Activated gamma-delta T cell treated with Interleukin-2 at 50 U/mL for 16 hours (primary cell): ENCODE measurements at regions not wholly inside any gene's neighbourhood (a gene's known extent, or its start where the extent isn't known, plus 50 kb on each side); places are given as distances from the start of the nearest gene placed in this dataset.
"Not testable (repeated sequence)": the region's sequence is repeated elsewhere in the genome, so short reads cannot be mapped to it uniquely, and the experiment has no call there.

ENCODE experiments used
- DNase-seq: peaks from one replicate; pipeline ENCODE4 v3.0.0-alpha.2; 2020

- DNase-seq, result peak; percentile 48
These were observed 1004.2 kb downstream of the TMEM121 start for GRCh38 chr14:106530423-106531107.

- DNase-seq, result peak; percentile 14
These were observed 1011.2 kb downstream of the TMEM121 start for GRCh38 chr14:106537597-106537996.

GRCh38 chr14:106538201-106538600, 1011.8 kb downstream of the TMEM121 start:
- no peak for DNase-seq

- DNase-seq, result no peak
These were observed 1021.5 kb downstream of the TMEM121 start for GRCh38 chr14:106547735-106548434.

GRCh38 chr14:106549064-106549463, 1022.7 kb downstream of the TMEM121 start:
- DNase-seq, result no peak

- DNase-seq, result no peak
These were observed 1024.9 kb downstream of the TMEM121 start for GRCh38 chr14:106551265-106551664.

- DNase-seq, result not testable (repeated sequence)
These were observed 1029.8 kb downstream of the TMEM121 start for GRCh38 chr14:106556211-106556610.

GRCh38 chr14:106556665-106557289, 1030.4 kb downstream of the TMEM121 start:
- peak; percentile 82 for DNase-seq

GRCh38 chr14:106562451-106562850, 1036.1 kb downstream of the TMEM121 start:
- DNase-seq, result no peak

GRCh38 chr14:106564058-106564643, 1037.8 kb downstream of the TMEM121 start:
- DNase-seq, result peak; percentile 63

GRCh38 chr14:106578481-106578880, 1052.1 kb downstream of the TMEM121 start:
- no peak for DNase-seq

- DNase-seq, result no peak
These were observed 1052.7 kb downstream of the TMEM121 start for GRCh38 chr14:106579084-106579483.

- no peak for DNase-seq
These were observed 1059.3 kb downstream of the TMEM121 start for GRCh38 chr14:106585692-106586091.

GRCh38 chr14:106586098-106586704, 1059.8 kb downstream of the TMEM121 start:
- DNase-seq, result peak; percentile 71

GRCh38 chr14:106591539-106591938, 1065.2 kb downstream of the TMEM121 start:
- not testable (repeated sequence) for DNase-seq

GRCh38 chr14:106592115-106592852, 1065.9 kb downstream of the TMEM121 start:
- peak; percentile 62 for DNase-seq

- no peak for DNase-seq
These were observed 1072.8 kb downstream of the TMEM121 start for GRCh38 chr14:106599209-106599608.

GRCh38 chr14:106605548-106606448, 1079.4 kb downstream of the TMEM121 start:
- peak; percentile 80 for DNase-seq

GRCh38 chr14:106606936-106607335, 1080.6 kb downstream of the TMEM121 start:
- DNase-seq, result no peak

GRCh38 chr14:106610691-106611090, 1084.3 kb downstream of the TMEM121 start:
- DNase-seq, result no peak

GRCh38 chr14:106613256-106613655, 1086.9 kb downstream of the TMEM121 start:
- no peak for DNase-seq
